K562 (cell line): ENCODE measurements at regions not wholly inside any gene's neighbourhood (a gene's known extent, or its start where the extent isn't known, plus 50 kb on each side); places are given as distances from the start of the nearest gene placed in this dataset.

Source experiments
- ARNT ChIP-seq, 2 experiments: fragments of 450-650 bp; IDR thresholded peaks; 2 replicates each; pipeline ENCODE4 v1.6.1; 2016; ENCODE audit warnings: mild to moderate bottlenecking in 1 of 2
- BHLHE40 ChIP-seq: IDR thresholded peaks from 2 replicates; pipeline ENCODE4 v1.6.1; 2011; ENCODE audit warnings: low read length, improper control_type of control experiment
- CBX5 ChIP-seq: IDR thresholded peaks from 2 replicates; pipeline ENCODE4 v1.6.1; 2014; ENCODE audit warnings: low read depth, borderline replicate concordance
- FOXM1 ChIP-seq, 2 experiments: fragments of 450-650 bp in 1 of 2; sonication (generic) in 1 of 2; formaldehyde crosslinking in 1 of 2; IDR thresholded peaks; 2 replicates each; pipeline versions ENCODE4 v1.6.1 to v1.9.0; 2017 to 2022; ENCODE audit warnings: low read depth in 2 of 2, mild to moderate bottlenecking in 2 of 2, missing genetic modification reagents in 1 of 2, moderate library complexity in 1 of 2
- HNRNPLL ChIP-seq: fragments of 200-400 bp; formaldehyde crosslinking; IDR thresholded peaks from 2 replicates; pipeline ENCODE4 v1.6.1; 2017; ENCODE audit warnings: low read length, low read depth, mild to moderate bottlenecking; ENCODE audit not compliant: poor library complexity, severe bottlenecking
- POLR2AphosphoS5 ChIP-seq: IDR thresholded peaks from 2 replicates; pipeline ENCODE4 v1.6.1; 2011; ENCODE audit warnings: mild to moderate bottlenecking, low read depth, low read length, moderate library complexity; ENCODE audit not compliant: control insufficient read depth, insufficient read depth
- RAD21 ChIP-seq, 2 experiments: fragments of 250-450 bp in 1 of 2; fragments of 450-650 bp in 1 of 2; sonication (Bioruptor Pico) in 1 of 2; formaldehyde crosslinking in 1 of 2; IDR thresholded peaks in 1 of 2; conservative IDR thresholded peaks in 1 of 2; 2 replicates each; pipeline versions ENCODE4 v1.4.0 to v1.8.0; 2020 to 2022; ENCODE audit warnings: mild to moderate bottlenecking in 2 of 2, moderate library complexity in 1 of 2
- TCF7 ChIP-seq: sonication (generic); IDR thresholded peaks from 2 replicates; pipeline ENCODE4 v1.6.1; 2016; ENCODE audit warnings: antibody characterized with exemption, borderline replicate concordance
- ZNF121 ChIP-seq: sonication (generic); formaldehyde crosslinking; conservative IDR thresholded peaks from 2 replicates; pipeline ENCODE4 v1.8.0; 2022; ENCODE audit warnings: missing genetic modification reagents
- TF ChIP-seq, protein P1 (sequence below), 3 experiments: IDR thresholded peaks in 2 of 3; conservative IDR thresholded peaks in 1 of 3; 2 replicates each; pipeline ENCODE4 v1.5.1; 2011 to 2012; ENCODE audit warnings: low read length in 3 of 3, mild to moderate bottlenecking in 3 of 3, control low read depth in 2 of 3, improper control_type of control experiment in 1 of 3, inconsistent platforms in 1 of 3, low read depth in 1 of 3, mixed read lengths in 1 of 3, moderate library complexity in 1 of 3; ENCODE audit not compliant: insufficient read depth in 2 of 3
- TF ChIP-seq, protein P2 (sequence below): sonication (generic); formaldehyde crosslinking; IDR thresholded peaks from 2 replicates; pipeline ENCODE4 v1.8.0; 2023; ENCODE audit warnings: missing genetic modification reagents, mild to moderate bottlenecking, borderline replicate concordance
- TF ChIP-seq, protein P3 (sequence below): fragments of 450-650 bp; formaldehyde crosslinking; IDR thresholded peaks from 2 replicates; pipeline ENCODE4 v1.4.0; 2022; ENCODE audit warnings: missing genetic modification characterization

DNA sequence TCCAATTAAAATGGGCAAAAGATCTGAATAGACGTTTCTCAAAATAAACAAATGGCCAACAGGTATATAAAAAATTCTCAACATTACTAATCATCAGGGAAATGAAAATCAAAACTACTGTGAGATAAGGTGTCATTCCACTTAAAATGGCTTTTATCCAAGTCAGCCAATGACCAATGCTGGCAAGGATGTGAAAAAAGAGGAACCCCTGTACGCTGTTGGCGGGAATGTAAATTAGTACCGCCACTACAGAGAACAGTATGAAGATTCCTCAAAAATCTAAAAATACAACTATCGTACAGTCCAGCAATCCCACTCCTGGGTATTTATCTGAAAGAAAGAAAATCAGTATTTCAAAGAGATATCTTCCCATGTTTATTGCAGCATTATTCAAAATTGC is 176.9 kb upstream of the STT3B start:
- TF ChIP-seq TCF7 (no peak), HNRNPLL (no peak), ZNF121 (CRISPR knock-in tag) (no peak), POLR2AphosphoS5 (no peak), BHLHE40 (no peak), CBX5 (no peak), ARNT (IDR thresholded peaks at IDR 0.05) (no peak), RAD21 (CRISPR knock-in tag; conservative IDR thresholded peaks at IDR 0.05 in 1 of 2, IDR thresholded peaks at IDR 0.05 in 1 of 2) (no peak), FOXM1 (IDR thresholded peaks at IDR 0.05; ENCODE audit: low read depth) (no peak), FOXM1 (CRISPR knock-in tag; IDR thresholded peaks at IDR 0.05; ENCODE audit: low read depth) (no peak)
- TF ChIP-seq, protein P1, sequence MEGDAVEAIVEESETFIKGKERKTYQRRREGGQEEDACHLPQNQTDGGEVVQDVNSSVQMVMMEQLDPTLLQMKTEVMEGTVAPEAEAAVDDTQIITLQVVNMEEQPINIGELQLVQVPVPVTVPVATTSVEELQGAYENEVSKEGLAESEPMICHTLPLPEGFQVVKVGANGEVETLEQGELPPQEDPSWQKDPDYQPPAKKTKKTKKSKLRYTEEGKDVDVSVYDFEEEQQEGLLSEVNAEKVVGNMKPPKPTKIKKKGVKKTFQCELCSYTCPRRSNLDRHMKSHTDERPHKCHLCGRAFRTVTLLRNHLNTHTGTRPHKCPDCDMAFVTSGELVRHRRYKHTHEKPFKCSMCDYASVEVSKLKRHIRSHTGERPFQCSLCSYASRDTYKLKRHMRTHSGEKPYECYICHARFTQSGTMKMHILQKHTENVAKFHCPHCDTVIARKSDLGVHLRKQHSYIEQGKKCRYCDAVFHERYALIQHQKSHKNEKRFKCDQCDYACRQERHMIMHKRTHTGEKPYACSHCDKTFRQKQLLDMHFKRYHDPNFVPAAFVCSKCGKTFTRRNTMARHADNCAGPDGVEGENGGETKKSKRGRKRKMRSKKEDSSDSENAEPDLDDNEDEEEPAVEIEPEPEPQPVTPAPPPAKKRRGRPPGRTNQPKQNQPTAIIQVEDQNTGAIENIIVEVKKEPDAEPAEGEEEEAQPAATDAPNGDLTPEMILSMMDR (IDR thresholded peaks at IDR 0.05 in 2 of 3, conservative IDR thresholded peaks at IDR 0.05 in 1 of 3; ENCODE audit: insufficient read depth in 2 of 3, low read depth in 1 of 3, low read length in 3 of 3) = no peak
- TF ChIP-seq, protein P2, sequence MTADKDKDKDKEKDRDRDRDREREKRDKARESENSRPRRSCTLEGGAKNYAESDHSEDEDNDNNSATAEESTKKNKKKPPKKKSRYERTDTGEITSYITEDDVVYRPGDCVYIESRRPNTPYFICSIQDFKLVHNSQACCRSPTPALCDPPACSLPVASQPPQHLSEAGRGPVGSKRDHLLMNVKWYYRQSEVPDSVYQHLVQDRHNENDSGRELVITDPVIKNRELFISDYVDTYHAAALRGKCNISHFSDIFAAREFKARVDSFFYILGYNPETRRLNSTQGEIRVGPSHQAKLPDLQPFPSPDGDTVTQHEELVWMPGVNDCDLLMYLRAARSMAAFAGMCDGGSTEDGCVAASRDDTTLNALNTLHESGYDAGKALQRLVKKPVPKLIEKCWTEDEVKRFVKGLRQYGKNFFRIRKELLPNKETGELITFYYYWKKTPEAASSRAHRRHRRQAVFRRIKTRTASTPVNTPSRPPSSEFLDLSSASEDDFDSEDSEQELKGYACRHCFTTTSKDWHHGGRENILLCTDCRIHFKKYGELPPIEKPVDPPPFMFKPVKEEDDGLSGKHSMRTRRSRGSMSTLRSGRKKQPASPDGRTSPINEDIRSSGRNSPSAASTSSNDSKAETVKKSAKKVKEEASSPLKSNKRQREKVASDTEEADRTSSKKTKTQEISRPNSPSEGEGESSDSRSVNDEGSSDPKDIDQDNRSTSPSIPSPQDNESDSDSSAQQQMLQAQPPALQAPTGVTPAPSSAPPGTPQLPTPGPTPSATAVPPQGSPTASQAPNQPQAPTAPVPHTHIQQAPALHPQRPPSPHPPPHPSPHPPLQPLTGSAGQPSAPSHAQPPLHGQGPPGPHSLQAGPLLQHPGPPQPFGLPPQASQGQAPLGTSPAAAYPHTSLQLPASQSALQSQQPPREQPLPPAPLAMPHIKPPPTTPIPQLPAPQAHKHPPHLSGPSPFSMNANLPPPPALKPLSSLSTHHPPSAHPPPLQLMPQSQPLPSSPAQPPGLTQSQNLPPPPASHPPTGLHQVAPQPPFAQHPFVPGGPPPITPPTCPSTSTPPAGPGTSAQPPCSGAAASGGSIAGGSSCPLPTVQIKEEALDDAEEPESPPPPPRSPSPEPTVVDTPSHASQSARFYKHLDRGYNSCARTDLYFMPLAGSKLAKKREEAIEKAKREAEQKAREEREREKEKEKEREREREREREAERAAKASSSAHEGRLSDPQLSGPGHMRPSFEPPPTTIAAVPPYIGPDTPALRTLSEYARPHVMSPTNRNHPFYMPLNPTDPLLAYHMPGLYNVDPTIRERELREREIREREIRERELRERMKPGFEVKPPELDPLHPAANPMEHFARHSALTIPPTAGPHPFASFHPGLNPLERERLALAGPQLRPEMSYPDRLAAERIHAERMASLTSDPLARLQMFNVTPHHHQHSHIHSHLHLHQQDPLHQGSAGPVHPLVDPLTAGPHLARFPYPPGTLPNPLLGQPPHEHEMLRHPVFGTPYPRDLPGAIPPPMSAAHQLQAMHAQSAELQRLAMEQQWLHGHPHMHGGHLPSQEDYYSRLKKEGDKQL (CRISPR knock-in tag) = no peak
- TF ChIP-seq, protein P3, sequence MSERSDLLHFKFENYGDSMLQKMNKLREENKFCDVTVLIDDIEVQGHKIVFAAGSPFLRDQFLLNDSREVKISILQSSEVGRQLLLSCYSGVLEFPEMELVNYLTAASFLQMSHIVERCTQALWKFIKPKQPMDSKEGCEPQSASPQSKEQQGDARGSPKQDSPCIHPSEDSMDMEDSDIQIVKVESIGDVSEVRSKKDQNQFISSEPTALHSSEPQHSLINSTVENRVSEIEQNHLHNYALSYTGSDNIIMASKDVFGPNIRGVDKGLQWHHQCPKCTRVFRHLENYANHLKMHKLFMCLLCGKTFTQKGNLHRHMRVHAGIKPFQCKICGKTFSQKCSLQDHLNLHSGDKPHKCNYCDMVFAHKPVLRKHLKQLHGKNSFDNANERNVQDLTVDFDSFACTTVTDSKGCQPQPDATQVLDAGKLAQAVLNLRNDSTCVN (CRISPR knock-in tag) = no peak
